ENCODE measurements at regions not wholly inside any gene's neighbourhood (a gene's known extent, or its start where the extent isn't known, plus 50 kb on each side); places are given as distances from the start of the nearest gene placed in this dataset.

DNA sequence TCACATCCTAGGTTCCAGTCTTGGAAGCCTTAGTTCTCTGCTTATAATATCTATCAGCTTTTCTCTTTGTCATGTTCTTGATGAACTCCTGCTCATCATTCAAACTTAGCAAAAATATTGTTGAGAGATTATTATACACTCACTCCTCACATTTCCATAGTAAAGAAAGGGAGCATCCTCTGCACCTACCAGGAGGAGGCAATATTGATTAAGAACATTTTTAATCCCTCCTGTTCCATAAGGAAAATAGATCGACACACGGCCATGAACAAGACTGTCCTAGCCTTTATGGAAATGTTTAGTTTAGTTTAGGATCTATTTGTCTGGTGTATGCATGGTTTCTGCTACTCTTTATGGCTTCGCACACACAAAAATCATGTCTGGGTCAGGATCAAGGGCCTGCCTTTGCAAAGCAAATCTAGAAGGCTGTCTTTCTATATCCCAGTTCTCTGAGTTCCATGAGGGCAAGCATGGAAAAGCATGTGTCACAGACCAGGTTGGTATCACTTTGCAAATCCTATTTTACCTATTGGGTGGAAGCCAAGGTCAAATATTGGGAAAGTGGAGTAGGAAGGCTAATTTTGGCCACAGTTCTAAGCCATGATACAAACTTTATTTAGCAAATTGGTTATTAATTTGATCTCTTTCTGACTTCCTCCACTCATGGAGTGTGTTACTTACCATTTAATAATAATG lies 164.4 kb downstream of the MDFIC start:
- TF ChIP-seq BCL11A (tag by site-specific recombination; IDR thresholded peaks at IDR 0.05; ENCODE audit: low read depth) (no peak), ZNF174 (tag by site-specific recombination; IDR thresholded peaks at IDR 0.05) (no peak), ZNF624 (tag by site-specific recombination; IDR thresholded peaks at IDR 0.05) (no peak), ZNF426 (tag by site-specific recombination; IDR thresholded peaks at IDR 0.05) (no peak), ZNF114 (tag by site-specific recombination; IDR thresholded peaks at IDR 0.05) (no peak), YY2 (tag by site-specific recombination; IDR thresholded peaks at IDR 0.05) (no peak), WT1 (tag by site-specific recombination; IDR thresholded peaks at IDR 0.05) (no peak), ZNF19 (tag by site-specific recombination; IDR thresholded peaks at IDR 0.05; ENCODE audit: low read depth) (no peak), OVOL3 (tag by site-specific recombination; IDR thresholded peaks at IDR 0.05) (no peak), ZBTB8A (tag by site-specific recombination; IDR thresholded peaks at IDR 0.05) (no peak), ZNF354C (tag by site-specific recombination; IDR thresholded peaks at IDR 0.05; ENCODE audit: borderline replicate concordance, low read depth) (no peak), ZNF521 (tag by site-specific recombination; IDR thresholded peaks at IDR 0.05) (no peak), ZNF16 (tag by site-specific recombination; IDR thresholded peaks at IDR 0.05; ENCODE audit: low read depth) (no peak)
- TF ChIP-seq, protein P1, sequence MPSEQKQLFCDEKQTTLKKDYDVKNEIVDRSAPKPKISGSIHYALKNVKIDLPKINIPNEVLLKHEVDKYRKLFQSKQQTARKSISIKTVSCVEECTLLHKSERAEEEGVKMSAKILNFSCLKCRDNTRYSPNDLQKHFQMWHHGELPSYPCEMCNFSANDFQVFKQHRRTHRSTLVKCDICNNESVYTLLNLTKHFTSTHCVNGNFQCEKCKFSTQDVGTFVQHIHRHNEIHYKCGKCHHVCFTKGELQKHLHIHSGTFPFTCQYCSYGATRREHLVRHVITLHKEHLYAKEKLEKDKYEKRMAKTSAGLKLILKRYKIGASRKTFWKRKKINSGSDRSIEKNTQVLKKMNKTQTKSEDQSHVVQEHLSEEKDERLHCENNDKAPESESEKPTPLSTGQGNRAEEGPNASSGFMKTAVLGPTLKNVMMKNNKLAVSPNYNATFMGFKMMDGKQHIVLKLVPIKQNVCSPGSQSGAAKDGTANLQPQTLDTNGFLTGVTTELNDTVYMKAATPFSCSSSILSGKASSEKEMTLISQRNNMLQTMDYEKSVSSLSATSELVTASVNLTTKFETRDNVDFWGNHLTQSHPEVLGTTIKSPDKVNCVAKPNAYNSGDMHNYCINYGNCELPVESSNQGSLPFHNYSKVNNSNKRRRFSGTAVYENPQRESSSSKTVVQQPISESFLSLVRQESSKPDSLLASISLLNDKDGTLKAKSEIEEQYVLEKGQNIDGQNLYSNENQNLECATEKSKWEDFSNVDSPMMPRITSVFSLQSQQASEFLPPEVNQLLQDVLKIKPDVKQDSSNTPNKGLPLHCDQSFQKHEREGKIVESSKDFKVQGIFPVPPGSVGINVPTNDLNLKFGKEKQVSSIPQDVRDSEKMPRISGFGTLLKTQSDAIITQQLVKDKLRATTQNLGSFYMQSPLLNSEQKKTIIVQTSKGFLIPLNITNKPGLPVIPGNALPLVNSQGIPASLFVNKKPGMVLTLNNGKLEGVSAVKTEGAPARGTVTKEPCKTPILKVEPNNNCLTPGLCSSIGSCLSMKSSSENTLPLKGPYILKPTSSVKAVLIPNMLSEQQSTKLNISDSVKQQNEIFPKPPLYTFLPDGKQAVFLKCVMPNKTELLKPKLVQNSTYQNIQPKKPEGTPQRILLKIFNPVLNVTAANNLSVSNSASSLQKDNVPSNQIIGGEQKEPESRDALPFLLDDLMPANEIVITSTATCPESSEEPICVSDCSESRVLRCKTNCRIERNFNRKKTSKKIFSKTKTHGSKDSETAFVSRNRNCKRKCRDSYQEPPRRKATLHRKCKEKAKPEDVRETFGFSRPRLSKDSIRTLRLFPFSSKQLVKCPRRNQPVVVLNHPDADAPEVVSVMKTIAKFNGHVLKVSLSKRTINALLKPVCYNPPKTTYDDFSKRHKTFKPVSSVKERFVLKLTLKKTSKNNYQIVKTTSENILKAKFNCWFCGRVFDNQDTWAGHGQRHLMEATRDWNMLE (tag by site-specific recombination; conservative IDR thresholded peaks at IDR 0.05; ENCODE audit: low read depth) = no peak
- no peaks in the 10 kb centered on the region for H3K36me3 ChIP-seq (ENCODE audit: control insufficient read depth in 2 of 2, insufficient read depth in 1 of 2, low read length in 2 of 2)
- H3K9me3 ChIP-seq (ENCODE audit: control insufficient read depth, insufficient read depth, low read depth, low read length) = no peaks in the 10 kb centered on the region
- ChIA-PET CTCF (no interaction called here), POLR2A (interaction anchor here (1.6 kb wide), 1 partner anchor 14 kb away, joined by 3 read pairs; no protein-coding TSS in a partner anchor)
- no peak overlapping the region for H3K4me3 ChIP-seq (ENCODE audit: low read depth, low read length)
- H3K27ac ChIP-seq (ENCODE audit: extremely low read depth, low read depth, low read length) = no peak overlapping the region
- no peaks in the 10 kb centered on the region for H3K4me1 ChIP-seq (ENCODE audit: control insufficient read depth, insufficient read depth, low read length)

DNA sequence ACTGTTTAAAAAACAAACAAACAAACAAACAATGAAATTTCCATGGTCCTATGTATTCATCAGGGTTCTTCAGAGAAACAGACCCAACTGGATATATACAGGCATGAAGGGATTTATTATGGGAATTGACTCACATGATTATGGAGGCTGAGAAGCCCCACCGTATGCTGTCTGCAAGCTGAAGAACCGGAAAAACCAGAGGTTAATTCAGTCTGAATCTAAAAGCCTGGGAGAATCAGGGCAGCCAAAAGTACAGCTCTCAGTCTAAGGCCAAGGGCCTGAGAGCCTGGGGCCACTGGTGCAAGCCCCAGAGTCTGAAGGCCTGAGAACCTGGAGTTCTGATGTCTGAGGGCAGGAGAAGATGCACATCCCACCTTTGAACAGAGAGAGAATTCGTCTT lies 163.5 kb downstream of the MDFIC start:
- no peak for TF ChIP-seq ZNF521 (tag by site-specific recombination; IDR thresholded peaks at IDR 0.05)
- ChIA-PET CTCF (no interaction called here), POLR2A (no interaction called here)
- Histone ChIP-seq H3K4me1 (ENCODE audit: control insufficient read depth, insufficient read depth, low read length) (no peaks in the 10 kb centered on the region), H3K27ac (ENCODE audit: extremely low read depth, low read depth, low read length) (no peak overlapping the region), H3K9me3 (ENCODE audit: control insufficient read depth, insufficient read depth, low read depth, low read length) (no peaks in the 10 kb centered on the region), H3K4me3 (ENCODE audit: low read depth, low read length) (no peak overlapping the region), H3K36me3 (ENCODE audit: control insufficient read depth in 2 of 2, insufficient read depth in 1 of 2, low read length in 2 of 2) (no peaks in the 10 kb centered on the region)

DNA sequence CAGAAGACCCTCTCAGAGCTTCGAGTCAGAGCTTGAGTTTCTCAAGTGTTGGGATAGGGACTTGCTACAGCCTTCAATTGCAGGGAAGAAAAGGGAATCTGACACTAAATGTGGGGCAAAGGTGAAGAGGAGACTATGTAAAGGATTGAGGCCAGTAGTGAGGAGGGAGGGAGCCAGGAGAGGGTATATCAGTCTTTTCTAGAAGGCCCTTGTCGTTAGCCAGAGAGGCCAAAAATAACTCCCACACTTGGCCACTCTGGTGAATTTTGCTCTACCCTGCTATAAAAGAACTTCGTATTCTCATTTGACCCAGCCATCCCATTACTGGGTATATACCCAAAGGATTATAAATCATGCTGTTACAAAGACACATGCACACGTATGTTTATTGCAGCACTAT lies 162.0 kb downstream of the MDFIC start:
- Histone ChIP-seq H3K4me1 (ENCODE audit: control insufficient read depth, insufficient read depth, low read length) (no peaks in the 10 kb centered on the region), H3K27ac (ENCODE audit: extremely low read depth, low read depth, low read length) (no peak overlapping the region), H3K9me3 (ENCODE audit: control insufficient read depth, insufficient read depth, low read depth, low read length) (no peaks in the 10 kb centered on the region), H3K36me3 (ENCODE audit: control insufficient read depth in 2 of 2, insufficient read depth in 1 of 2, low read length in 2 of 2) (no peaks in the 10 kb centered on the region), H3K4me3 (ENCODE audit: low read depth, low read length) (no peak overlapping the region)
- POLR2A ChIA-PET = no interaction called here
- CTCF ChIA-PET = no interaction called here
- TF ChIP-seq ZIC2 (tag by site-specific recombination; IDR thresholded peaks at IDR 0.05) (no peak), ZNF324 (tag by site-specific recombination; IDR thresholded peaks at IDR 0.05) (no peak), ZBTB48 (tag by site-specific recombination; IDR thresholded peaks at IDR 0.05) (no peak)
